SK-N-SH (cell line): ENCODE measurements at regions not wholly inside any gene's neighbourhood (a gene's known extent, or its start where the extent isn't known, plus 50 kb on each side); places are given as distances from the start of the nearest gene placed in this dataset.

Experiments used
- NFIC ChIP-seq: IDR thresholded peaks from 2 replicates; pipeline ENCODE4 v1.4.0; 2012; ENCODE audit warnings: borderline replicate concordance
- POLR2AphosphoS5 ChIP-seq: IDR thresholded peaks from 2 replicates; pipeline ENCODE4 v1.6.1; 2012; ENCODE audit warnings: low read depth, low read length
- RXRA ChIP-seq: IDR thresholded peaks from 2 replicates; pipeline ENCODE4 v1.4.0; 2012; ENCODE audit warnings: low read depth, mild to moderate bottlenecking, borderline replicate concordance
- SMC3 ChIP-seq: IDR thresholded peaks from 2 replicates; pipeline ENCODE4 v1.6.1; 2012; ENCODE audit warnings: low read depth, low read length, improper control_type of control experiment
- TCF12 ChIP-seq: IDR thresholded peaks from 2 replicates; pipeline ENCODE4 v1.4.0; 2012
- TF ChIP-seq, protein P1 (sequence below): fragments of 200-600 bp; sonication (generic); IDR thresholded peaks from 2 replicates; pipeline ENCODE4 v1.6.1; 2017; ENCODE audit warnings: antibody characterized with exemption, mild to moderate bottlenecking, moderate library complexity
- TF ChIP-seq, protein P2 (sequence below): IDR thresholded peaks from 2 replicates; pipeline ENCODE4 v1.6.1; 2012; ENCODE audit warnings: mild to moderate bottlenecking, low read depth, low read length, moderate library complexity
- TF ChIP-seq, protein P3 (sequence below): IDR thresholded peaks from 2 replicates; pipeline ENCODE4; 2012
- TF ChIP-seq, protein P4 (sequence below): IDR thresholded peaks from 2 replicates; pipeline ENCODE4 v1.4.0; 2012; ENCODE audit warnings: low read depth

DNA sequence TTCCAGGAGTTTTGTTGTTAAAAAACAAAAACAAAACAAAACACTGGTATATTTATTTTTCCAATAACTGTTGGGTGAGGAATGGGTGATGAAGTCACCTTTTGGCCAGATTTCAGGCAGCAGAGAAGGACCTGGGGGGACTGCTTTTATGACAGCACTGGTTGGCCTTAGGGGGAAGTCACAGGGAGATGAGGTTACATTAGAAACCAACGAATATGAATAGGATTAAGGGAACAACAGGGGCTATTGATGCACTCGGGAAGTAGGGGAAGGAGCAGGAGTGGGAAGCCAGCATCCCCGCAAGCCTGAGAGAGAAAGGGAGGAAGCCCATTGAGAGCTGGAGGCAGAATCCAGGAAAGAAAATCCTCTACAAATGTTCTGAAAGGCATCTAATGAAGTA lies 958.4 kb downstream of the TYW1 start:
- TF ChIP-seq, protein P1, sequence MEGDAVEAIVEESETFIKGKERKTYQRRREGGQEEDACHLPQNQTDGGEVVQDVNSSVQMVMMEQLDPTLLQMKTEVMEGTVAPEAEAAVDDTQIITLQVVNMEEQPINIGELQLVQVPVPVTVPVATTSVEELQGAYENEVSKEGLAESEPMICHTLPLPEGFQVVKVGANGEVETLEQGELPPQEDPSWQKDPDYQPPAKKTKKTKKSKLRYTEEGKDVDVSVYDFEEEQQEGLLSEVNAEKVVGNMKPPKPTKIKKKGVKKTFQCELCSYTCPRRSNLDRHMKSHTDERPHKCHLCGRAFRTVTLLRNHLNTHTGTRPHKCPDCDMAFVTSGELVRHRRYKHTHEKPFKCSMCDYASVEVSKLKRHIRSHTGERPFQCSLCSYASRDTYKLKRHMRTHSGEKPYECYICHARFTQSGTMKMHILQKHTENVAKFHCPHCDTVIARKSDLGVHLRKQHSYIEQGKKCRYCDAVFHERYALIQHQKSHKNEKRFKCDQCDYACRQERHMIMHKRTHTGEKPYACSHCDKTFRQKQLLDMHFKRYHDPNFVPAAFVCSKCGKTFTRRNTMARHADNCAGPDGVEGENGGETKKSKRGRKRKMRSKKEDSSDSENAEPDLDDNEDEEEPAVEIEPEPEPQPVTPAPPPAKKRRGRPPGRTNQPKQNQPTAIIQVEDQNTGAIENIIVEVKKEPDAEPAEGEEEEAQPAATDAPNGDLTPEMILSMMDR = no peak
- TF ChIP-seq TCF12 (no peak), SMC3 (no peak), NFIC (no peak), RXRA (no peak), POLR2AphosphoS5 (no peak)
- TF ChIP-seq, protein P2, sequence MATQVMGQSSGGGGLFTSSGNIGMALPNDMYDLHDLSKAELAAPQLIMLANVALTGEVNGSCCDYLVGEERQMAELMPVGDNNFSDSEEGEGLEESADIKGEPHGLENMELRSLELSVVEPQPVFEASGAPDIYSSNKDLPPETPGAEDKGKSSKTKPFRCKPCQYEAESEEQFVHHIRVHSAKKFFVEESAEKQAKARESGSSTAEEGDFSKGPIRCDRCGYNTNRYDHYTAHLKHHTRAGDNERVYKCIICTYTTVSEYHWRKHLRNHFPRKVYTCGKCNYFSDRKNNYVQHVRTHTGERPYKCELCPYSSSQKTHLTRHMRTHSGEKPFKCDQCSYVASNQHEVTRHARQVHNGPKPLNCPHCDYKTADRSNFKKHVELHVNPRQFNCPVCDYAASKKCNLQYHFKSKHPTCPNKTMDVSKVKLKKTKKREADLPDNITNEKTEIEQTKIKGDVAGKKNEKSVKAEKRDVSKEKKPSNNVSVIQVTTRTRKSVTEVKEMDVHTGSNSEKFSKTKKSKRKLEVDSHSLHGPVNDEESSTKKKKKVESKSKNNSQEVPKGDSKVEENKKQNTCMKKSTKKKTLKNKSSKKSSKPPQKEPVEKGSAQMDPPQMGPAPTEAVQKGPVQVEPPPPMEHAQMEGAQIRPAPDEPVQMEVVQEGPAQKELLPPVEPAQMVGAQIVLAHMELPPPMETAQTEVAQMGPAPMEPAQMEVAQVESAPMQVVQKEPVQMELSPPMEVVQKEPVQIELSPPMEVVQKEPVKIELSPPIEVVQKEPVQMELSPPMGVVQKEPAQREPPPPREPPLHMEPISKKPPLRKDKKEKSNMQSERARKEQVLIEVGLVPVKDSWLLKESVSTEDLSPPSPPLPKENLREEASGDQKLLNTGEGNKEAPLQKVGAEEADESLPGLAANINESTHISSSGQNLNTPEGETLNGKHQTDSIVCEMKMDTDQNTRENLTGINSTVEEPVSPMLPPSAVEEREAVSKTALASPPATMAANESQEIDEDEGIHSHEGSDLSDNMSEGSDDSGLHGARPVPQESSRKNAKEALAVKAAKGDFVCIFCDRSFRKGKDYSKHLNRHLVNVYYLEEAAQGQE = no peak
- TF ChIP-seq, protein P3, sequence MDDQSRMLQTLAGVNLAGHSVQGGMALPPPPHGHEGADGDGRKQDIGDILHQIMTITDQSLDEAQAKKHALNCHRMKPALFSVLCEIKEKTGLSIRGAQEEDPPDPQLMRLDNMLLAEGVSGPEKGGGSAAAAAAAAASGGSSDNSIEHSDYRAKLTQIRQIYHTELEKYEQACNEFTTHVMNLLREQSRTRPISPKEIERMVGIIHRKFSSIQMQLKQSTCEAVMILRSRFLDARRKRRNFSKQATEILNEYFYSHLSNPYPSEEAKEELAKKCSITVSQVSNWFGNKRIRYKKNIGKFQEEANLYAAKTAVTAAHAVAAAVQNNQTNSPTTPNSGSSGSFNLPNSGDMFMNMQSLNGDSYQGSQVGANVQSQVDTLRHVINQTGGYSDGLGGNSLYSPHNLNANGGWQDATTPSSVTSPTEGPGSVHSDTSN = no peak
- TF ChIP-seq, protein P4, sequence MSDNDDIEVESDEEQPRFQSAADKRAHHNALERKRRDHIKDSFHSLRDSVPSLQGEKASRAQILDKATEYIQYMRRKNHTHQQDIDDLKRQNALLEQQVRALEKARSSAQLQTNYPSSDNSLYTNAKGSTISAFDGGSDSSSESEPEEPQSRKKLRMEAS = no peak
